C4-2B (cell line): ENCODE measurements at regions not wholly inside any gene's neighbourhood (a gene's known extent, or its start where the extent isn't known, plus 50 kb on each side); places are given as distances from the start of the nearest gene placed in this dataset.

Experiments used
- ZFX ChIP-seq: fragments of 450-650 bp; IDR thresholded peaks from 2 replicates; pipeline ENCODE4 v1.6.1; 2017
- TF ChIP-seq, protein P1 (sequence below): fragments of 450-650 bp; conservative IDR thresholded peaks from 2 replicates; pipeline ENCODE4 v1.5.1; 2017; ENCODE audit warnings: mild to moderate bottlenecking

DNA sequence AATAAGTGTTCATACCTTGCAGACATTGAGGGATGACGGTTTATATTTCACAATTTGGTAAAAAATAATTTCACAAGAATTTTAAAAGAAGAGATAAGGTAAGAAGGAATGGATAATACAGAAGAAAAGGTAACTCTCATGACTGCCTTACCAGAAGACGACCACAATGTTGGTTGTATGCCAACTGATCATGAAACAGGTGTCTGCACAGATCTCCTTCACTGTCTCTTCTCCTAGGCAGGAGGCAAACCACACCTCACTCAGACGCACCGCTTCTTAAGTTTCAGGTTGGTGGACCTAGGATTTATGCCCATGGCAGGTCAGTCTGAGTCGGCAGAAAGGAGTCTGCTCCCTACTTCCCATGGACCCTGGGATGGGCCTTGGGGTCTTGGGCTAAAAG, 177.2 kb downstream of the VSIG4 start:
- TF ChIP-seq, protein P1, sequence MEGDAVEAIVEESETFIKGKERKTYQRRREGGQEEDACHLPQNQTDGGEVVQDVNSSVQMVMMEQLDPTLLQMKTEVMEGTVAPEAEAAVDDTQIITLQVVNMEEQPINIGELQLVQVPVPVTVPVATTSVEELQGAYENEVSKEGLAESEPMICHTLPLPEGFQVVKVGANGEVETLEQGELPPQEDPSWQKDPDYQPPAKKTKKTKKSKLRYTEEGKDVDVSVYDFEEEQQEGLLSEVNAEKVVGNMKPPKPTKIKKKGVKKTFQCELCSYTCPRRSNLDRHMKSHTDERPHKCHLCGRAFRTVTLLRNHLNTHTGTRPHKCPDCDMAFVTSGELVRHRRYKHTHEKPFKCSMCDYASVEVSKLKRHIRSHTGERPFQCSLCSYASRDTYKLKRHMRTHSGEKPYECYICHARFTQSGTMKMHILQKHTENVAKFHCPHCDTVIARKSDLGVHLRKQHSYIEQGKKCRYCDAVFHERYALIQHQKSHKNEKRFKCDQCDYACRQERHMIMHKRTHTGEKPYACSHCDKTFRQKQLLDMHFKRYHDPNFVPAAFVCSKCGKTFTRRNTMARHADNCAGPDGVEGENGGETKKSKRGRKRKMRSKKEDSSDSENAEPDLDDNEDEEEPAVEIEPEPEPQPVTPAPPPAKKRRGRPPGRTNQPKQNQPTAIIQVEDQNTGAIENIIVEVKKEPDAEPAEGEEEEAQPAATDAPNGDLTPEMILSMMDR, result no peak
- no peak for TF ChIP-seq ZFX
